Putamen (tissue), 1 donor: ENCODE measurements at regions not wholly inside any gene's neighbourhood (a gene's known extent, or its start where the extent isn't known, plus 50 kb on each side); places are given as distances from the start of the nearest gene placed in this dataset.

Experiments used
- DNase-seq: peaks from one replicate; pipeline ENCODE4 v3.0.0-alpha.2; 2016; ENCODE audit warnings: low spot score

- no peak for DNase-seq
These were observed 724.0 kb downstream of the IRX1 start for GRCh38 chr5:4319478-4320128.

- no peak for DNase-seq
These were observed 734.7 kb downstream of the IRX1 start for GRCh38 chr5:4330327-4330726.

- no peak for DNase-seq
These were observed 739.4 kb downstream of the IRX1 start for GRCh38 chr5:4335078-4335477.

GRCh38 chr5:4337519-4337918 is 741.9 kb downstream of the IRX1 start:
- DNase-seq = no peak

- no peak for DNase-seq
These were observed 744.3 kb downstream of the IRX1 start for GRCh38 chr5:4339949-4340348.

GRCh38 chr5:4345850-4346249 is 750.2 kb downstream of the IRX1 start:
- DNase-seq = no peak

GRCh38 chr5:4348423-4348822 is 752.8 kb downstream of the IRX1 start:
- peak; percentile 65 for DNase-seq

GRCh38 chr5:4348919-4349318 is 753.3 kb downstream of the IRX1 start:
- no peak for DNase-seq

GRCh38 chr5:4356201-4356600 is 760.6 kb downstream of the IRX1 start:
- DNase-seq = no peak

GRCh38 chr5:4359847-4360246 is 764.2 kb downstream of the IRX1 start:
- no peak for DNase-seq

GRCh38 chr5:4361753-4362152 is 766.1 kb downstream of the IRX1 start:
- no peak for DNase-seq

- DNase-seq = no peak
These were observed 766.8 kb downstream of the IRX1 start for GRCh38 chr5:4362411-4362810.

GRCh38 chr5:4363045-4363444 is 767.4 kb downstream of the IRX1 start:
- no peak for DNase-seq

GRCh38 chr5:4366628-4367027 is 771.0 kb downstream of the IRX1 start:
- DNase-seq = no peak

GRCh38 chr5:4370218-4370617 is 769.9 kb upstream of the ADAMTS16 start:
- no peak for DNase-seq

- DNase-seq = no peak
These were observed 767.6 kb upstream of the ADAMTS16 start for GRCh38 chr5:4372481-4372880.

GRCh38 chr5:4373051-4373820 is 766.9 kb upstream of the ADAMTS16 start:
- DNase-seq = no peak

- no peak for DNase-seq
These were observed 765.3 kb upstream of the ADAMTS16 start for GRCh38 chr5:4374866-4375265.

- DNase-seq = no peak
These were observed 764.5 kb upstream of the ADAMTS16 start for GRCh38 chr5:4375640-4376039.

GRCh38 chr5:4383102-4383501 is 757.0 kb upstream of the ADAMTS16 start:
- DNase-seq = no peak

- DNase-seq = no peak
These were observed 756.5 kb upstream of the ADAMTS16 start for GRCh38 chr5:4383518-4384198.

- no peak for DNase-seq
These were observed 755.5 kb upstream of the ADAMTS16 start for GRCh38 chr5:4384649-4385048.

- no peak for DNase-seq
These were observed 754.0 kb upstream of the ADAMTS16 start for GRCh38 chr5:4386152-4386551.
